ENCODE measurements at regions not wholly inside any gene's neighbourhood (a gene's known extent, or its start where the extent isn't known, plus 50 kb on each side); places are given as distances from the start of the nearest gene placed in this dataset.

GRCh38 chr9:129486756-129487657 is 133.9 kb downstream of the C9orf50 start:
- DNase-seq = no peak

GRCh38 chr9:129485145-129485774 is 135.6 kb downstream of the C9orf50 start:
- DNase-seq = no peak

- no peak for DNase-seq
Observed at GRCh38 chr9:129484352-129485000, 136.4 kb downstream of the C9orf50 start.

- DNase-seq = no peak
Observed at GRCh38 chr9:129483415-129484351, 137.2 kb downstream of the C9orf50 start.

- DNase-seq = peak; percentile 20
Observed at GRCh38 chr9:129482521-129483414, 138.1 kb downstream of the C9orf50 start.

GRCh38 chr9:129481810-129482511 is 138.9 kb downstream of the C9orf50 start:
- DNase-seq = no peak

- DNase-seq = no peak
Observed at GRCh38 chr9:129481424-129481809, 139.5 kb downstream of the C9orf50 start.

GRCh38 chr9:129480745-129481144 is 140.2 kb downstream of the C9orf50 start:
- no peak for DNase-seq

- DNase-seq = no peak
Observed at GRCh38 chr9:129480227-129480626, 140.7 kb downstream of the C9orf50 start.

- DNase-seq = no peak
Observed at GRCh38 chr9:129479631-129480011, 141.3 kb downstream of the C9orf50 start.

- no peak for DNase-seq
Observed at GRCh38 chr9:129478961-129479630, 141.8 kb downstream of the C9orf50 start.

GRCh38 chr9:129478461-129478860 is 142.4 kb downstream of the C9orf50 start:
- DNase-seq = no peak

- no peak for DNase-seq
Observed at GRCh38 chr9:129476821-129477611, 143.9 kb downstream of the C9orf50 start.

GRCh38 chr9:129474740-129475404 is 146.0 kb downstream of the C9orf50 start:
- DNase-seq = no peak

GRCh38 chr9:129473523-129474244 is 147.2 kb downstream of the C9orf50 start:
- no peak for DNase-seq

- no peak for DNase-seq
Observed at GRCh38 chr9:129472651-129473102, 148.2 kb downstream of the C9orf50 start.

GRCh38 chr9:129471201-129472019 is 149.5 kb downstream of the C9orf50 start:
- no peak for DNase-seq

All from activated gamma-delta T cell treated with Interleukin-2 at 50 U/mL for 16 hours (primary cell).